MV-4-11 (cell line): ENCODE measurements at regions not wholly inside any gene's neighbourhood (a gene's known extent, or its start where the extent isn't known, plus 50 kb on each side); places are given as distances from the start of the nearest gene placed in this dataset.
"Not testable (repeated sequence)": the region's sequence is repeated elsewhere in the genome, so short reads cannot be mapped to it uniquely, and the experiment has no call there.

ENCODE experiments used
- DNase-seq: peaks from one replicate; lab custom pipeline; 2025; lab: John Stamatoyannopoulos, UW

- no peak for DNase-seq
Observed at GRCh38 chr3:103787879-103788278, 1353.1 kb downstream of the ZPLD1 start.

GRCh38 chr3:103791786-103792515, 1357.1 kb downstream of the ZPLD1 start:
- no peak for DNase-seq

- no peak for DNase-seq
Observed at GRCh38 chr3:103794656-103795055, 1359.8 kb downstream of the ZPLD1 start.

- DNase-seq = no peak
Observed at GRCh38 chr3:103796068-103796467, 1361.3 kb downstream of the ZPLD1 start.

- no peak for DNase-seq
Observed at GRCh38 chr3:103803787-103804186, 1369.0 kb downstream of the ZPLD1 start.

GRCh38 chr3:103810167-103810566, 1375.4 kb downstream of the ZPLD1 start:
- DNase-seq = no peak

- DNase-seq = no peak
Observed at GRCh38 chr3:103813955-103814354, 1379.1 kb downstream of the ZPLD1 start.

- DNase-seq = no peak
Observed at GRCh38 chr3:103818398-103818797, 1383.6 kb downstream of the ZPLD1 start.

- no peak for DNase-seq
Observed at GRCh38 chr3:103818800-103819199, 1384.0 kb downstream of the ZPLD1 start.

GRCh38 chr3:103825586-103825985, 1390.8 kb downstream of the ZPLD1 start:
- DNase-seq = no peak

GRCh38 chr3:103829723-103830326, 1395.0 kb downstream of the ZPLD1 start:
- DNase-seq = no peak

GRCh38 chr3:103847081-103848062, 1412.6 kb downstream of the ZPLD1 start:
- DNase-seq = no peak

- DNase-seq = no peak
Observed at GRCh38 chr3:103851793-103852192, 1417.0 kb downstream of the ZPLD1 start.

- DNase-seq = no peak
Observed at GRCh38 chr3:103862415-103862814, 1427.6 kb downstream of the ZPLD1 start.

- DNase-seq = no peak
Observed at GRCh38 chr3:103863381-103863780, 1428.6 kb downstream of the ZPLD1 start.

- DNase-seq = no peak
Observed at GRCh38 chr3:103866113-103866512, 1431.3 kb downstream of the ZPLD1 start.

GRCh38 chr3:103873021-103873420, 1438.2 kb downstream of the ZPLD1 start:
- DNase-seq = no peak

- no peak for DNase-seq
Observed at GRCh38 chr3:103873897-103874545, 1439.2 kb downstream of the ZPLD1 start.

- not testable (repeated sequence) for DNase-seq
Observed at GRCh38 chr3:103881809-103882208, 1447.0 kb downstream of the ZPLD1 start.

GRCh38 chr3:103889675-103890074, 1454.9 kb downstream of the ZPLD1 start:
- DNase-seq = no peak

- no peak for DNase-seq
Observed at GRCh38 chr3:103894162-103894822, 1459.5 kb downstream of the ZPLD1 start.

GRCh38 chr3:103899328-103899727, 1464.5 kb downstream of the ZPLD1 start:
- DNase-seq = no peak
